ENCODE measurements at regions not wholly inside any gene's neighbourhood (a gene's known extent, or its start where the extent isn't known, plus 50 kb on each side); places are given as distances from the start of the nearest gene placed in this dataset.

- H3K36me3 ChIP-seq (ENCODE audit: control insufficient read depth, insufficient read depth, low read length), result no peaks in the 10 kb centered on the region
- H3K27me3 ChIP-seq (ENCODE audit: control insufficient read depth, insufficient read depth, low read length), result no peaks in the 10 kb centered on the region
- no peak for DNase-seq (ENCODE audit: low read depth)
- TF ChIP-seq CTCF (IDR thresholded peaks at IDR 0.05; ENCODE audit: insufficient read depth, low read length, poor library complexity, severe bottlenecking), result no peak
- H3K4me3 ChIP-seq (ENCODE audit: low read depth, low read length), result no peak overlapping the region
Measured at GRCh38 chr14:27012641-27013040, 414.8 kb upstream of the NOVA1 start.

GRCh38 chr14:27013678-27014077 lies 415.8 kb upstream of the NOVA1 start:
- Histone ChIP-seq H3K4me3 (ENCODE audit: low read depth, low read length) (no peak overlapping the region), H3K36me3 (ENCODE audit: control insufficient read depth, insufficient read depth, low read length) (no peaks in the 10 kb centered on the region), H3K27me3 (ENCODE audit: control insufficient read depth, insufficient read depth, low read length) (no peaks in the 10 kb centered on the region)
- no peak for DNase-seq (ENCODE audit: low read depth)
- TF ChIP-seq CTCF (IDR thresholded peaks at IDR 0.05; ENCODE audit: insufficient read depth, low read length, poor library complexity, severe bottlenecking), result no peak

- no peak for TF ChIP-seq CTCF (IDR thresholded peaks at IDR 0.05; ENCODE audit: insufficient read depth, low read length, poor library complexity, severe bottlenecking)
- no peak overlapping the region for H3K4me3 ChIP-seq (ENCODE audit: low read depth, low read length)
- H3K36me3 ChIP-seq (ENCODE audit: control insufficient read depth, insufficient read depth, low read length), result no peaks in the 10 kb centered on the region
- H3K27me3 ChIP-seq (ENCODE audit: control insufficient read depth, insufficient read depth, low read length), result no peaks in the 10 kb centered on the region
- DNase-seq (ENCODE audit: low read depth), result no peak
Measured at GRCh38 chr14:27015065-27015464, 417.2 kb upstream of the NOVA1 start.

- Histone ChIP-seq H3K36me3 (ENCODE audit: control insufficient read depth, insufficient read depth, low read length) (no peaks in the 10 kb centered on the region), H3K27me3 (ENCODE audit: control insufficient read depth, insufficient read depth, low read length) (no peaks in the 10 kb centered on the region), H3K4me3 (ENCODE audit: low read depth, low read length) (no peak overlapping the region)
- TF ChIP-seq CTCF (IDR thresholded peaks at IDR 0.05; ENCODE audit: insufficient read depth, low read length, poor library complexity, severe bottlenecking), result no peak
- DNase-seq (ENCODE audit: low read depth), result no peak
Measured at GRCh38 chr14:27025648-27026047, 427.8 kb upstream of the NOVA1 start.

GRCh38 chr14:27026097-27026496 lies 428.3 kb upstream of the NOVA1 start:
- no peak overlapping the region for H3K4me3 ChIP-seq (ENCODE audit: low read depth, low read length)
- no peak for TF ChIP-seq CTCF (IDR thresholded peaks at IDR 0.05; ENCODE audit: insufficient read depth, low read length, poor library complexity, severe bottlenecking)
- H3K36me3 ChIP-seq (ENCODE audit: control insufficient read depth, insufficient read depth, low read length), result no peaks in the 10 kb centered on the region
- no peak for DNase-seq (ENCODE audit: low read depth)
- no peaks in the 10 kb centered on the region for H3K27me3 ChIP-seq (ENCODE audit: control insufficient read depth, insufficient read depth, low read length)

- no peak overlapping the region for H3K4me3 ChIP-seq (ENCODE audit: low read depth, low read length)
- H3K27me3 ChIP-seq (ENCODE audit: control insufficient read depth, insufficient read depth, low read length), result no peaks in the 10 kb centered on the region
- TF ChIP-seq CTCF (IDR thresholded peaks at IDR 0.05; ENCODE audit: insufficient read depth, low read length, poor library complexity, severe bottlenecking), result no peak
- DNase-seq (ENCODE audit: low read depth), result no peak
- H3K36me3 ChIP-seq (ENCODE audit: control insufficient read depth, insufficient read depth, low read length), result no peaks in the 10 kb centered on the region
Measured at GRCh38 chr14:27040552-27040951, 442.7 kb upstream of the NOVA1 start.

Measured in kidney epithelial cell (primary cell).